ENCODE measurements at regions not wholly inside any gene's neighbourhood (a gene's known extent, or its start where the extent isn't known, plus 50 kb on each side); places are given as distances from the start of the nearest gene placed in this dataset.

GRCh38 chr2:5756272-5756671 is 64.1 kb downstream of the SOX11 start (continued):
- TF ChIP-seq KDM1A (IDR thresholded peaks at IDR 0.05; ENCODE audit: borderline replicate concordance, low read length) (no peak), SIN3A (conservative IDR thresholded peaks at IDR 0.05 in 1 of 2, IDR thresholded peaks at IDR 0.05 in 1 of 2; ENCODE audit: low read depth in 1 of 2, low read length in 2 of 2) (no peak), NRF1 (IDR thresholded peaks at IDR 0.05; ENCODE audit: low read depth, low read length) (no peak)

Measured in H1 (cell line).